B cell (primary cell): ENCODE measurements at regions not wholly inside any gene's neighbourhood (a gene's known extent, or its start where the extent isn't known, plus 50 kb on each side); places are given as distances from the start of the nearest gene placed in this dataset.

Experiments
- ATAC-seq: fragments of 200-7000 bp; cut with Tn5 transposase; one replicate; pipeline ENCODE4 v1.10.0; 2021; ENCODE audit warnings: low read depth, mild to moderate bottlenecking, moderate number of reproducible peaks, moderate library complexity
- CTCF ChIA-PET: fragments of 350-600 bp; sonication (Branson Sonifier 250); formaldehyde crosslinking; loops from one replicate; lab custom pipeline; 2021; ENCODE audit warnings: antibody characterized with exemption, inconsistent platforms; lab: Charles Lee
- POLR2A ChIA-PET: fragments of 350-600 bp; sonication (Branson Sonifier 250); formaldehyde crosslinking; loops from one replicate; lab custom pipeline; 2021; ENCODE audit warnings: antibody characterized with exemption; lab: Charles Lee
- DNase-seq: peaks from one replicate; pipeline ENCODE4 v3.0.0; 2013
- H2AFZ ChIP-seq: 2 replicates; pipeline ENCODE4 v1.6.1; 2012; ENCODE audit warnings: mild to moderate bottlenecking, low read depth, low read length; ENCODE audit not compliant: insufficient read depth, poor library complexity, severe bottlenecking
- H3K27ac ChIP-seq, 2 donors: 1 replicate in 1 of 2; 2 replicates in 1 of 2; pipeline ENCODE4 v1.5.1; 2012 to 2013; ENCODE audit warnings: low read length in 2 of 2, mild to moderate bottlenecking in 2 of 2, moderate library complexity in 1 of 2
- H3K27me3 ChIP-seq, 4 experiments: fragments of 200-600 bp in 1 of 4; sonication (generic) in 1 of 4; replicated peaks in 1 of 4; 1 replicate in 2 of 4; 2 replicates in 2 of 4; pipeline versions ENCODE4 v1.6.1 to v1.7.0; 2013 to 2016; ENCODE audit warnings: low read length in 3 of 4, mild to moderate bottlenecking in 2 of 4, mixed read lengths in 1 of 4, moderate library complexity in 1 of 4; ENCODE audit not compliant: insufficient read depth in 4 of 4, control insufficient read depth in 3 of 4; ENCODE audit errors: control extremely low read depth in 1 of 4
- H3K36me3 ChIP-seq, 2 experiments: replicated peaks in 1 of 2; 1 replicate in 1 of 2; 2 replicates in 1 of 2; pipeline versions ENCODE4 v1.6.1 to v1.7.1; 2013; ENCODE audit warnings: low read length in 1 of 2; ENCODE audit not compliant: insufficient read depth in 2 of 2, control insufficient read depth in 1 of 2; ENCODE audit errors: control extremely low read depth in 1 of 2, extremely low read depth in 1 of 2
- H3K4me1 ChIP-seq, 2 donors: fragments of 200-600 bp in 1 of 2; sonication (generic) in 1 of 2; 1 replicate in 1 of 2; 2 replicates in 1 of 2; pipeline versions ENCODE4 v1.5.1 to v1.6.1; 2013 to 2017; ENCODE audit warnings: low read length in 2 of 2; ENCODE audit not compliant: control insufficient read depth in 2 of 2, insufficient read depth in 2 of 2
- H3K4me2 ChIP-seq: replicated peaks from 2 replicates; pipeline ENCODE3; 2012; ENCODE audit warnings: mild to moderate bottlenecking, low read depth, low read length; ENCODE audit not compliant: poor library complexity, severe bottlenecking
- H3K4me3 ChIP-seq, 5 experiments: fragments of 200-600 bp in 1 of 5; sonication (generic) in 1 of 5; 1 replicate in 3 of 5; 2 replicates in 2 of 5; pipeline versions ENCODE4 v1.5.1 to v1.7.0; 2011 to 2016; ENCODE audit warnings: low read length in 4 of 5, mild to moderate bottlenecking in 4 of 5, low read depth in 2 of 5, control low read depth in 1 of 5, moderate library complexity in 1 of 5; ENCODE audit not compliant: insufficient read depth in 1 of 5; ENCODE audit errors: control extremely low read depth in 1 of 5, extremely low read depth in 1 of 5
- H3K79me2 ChIP-seq: fragments of 200-600 bp; sonication (generic); one replicate; pipeline ENCODE4 v1.6.0; 2016; ENCODE audit warnings: low read length; ENCODE audit not compliant: control insufficient read depth, insufficient read depth
- H3K9ac ChIP-seq: fragments of 200-600 bp; sonication (generic); 2 replicates; pipeline ENCODE4 v1.6.1; 2017; ENCODE audit warnings: mild to moderate bottlenecking, low read length, moderate library complexity
- H3K9me3 ChIP-seq, 3 donors: one replicate each; pipeline versions ENCODE4 v1.6.1 to v1.7.1; 2013; ENCODE audit warnings: low read length in 2 of 3; ENCODE audit not compliant: control insufficient read depth in 2 of 3, insufficient read depth in 1 of 3; ENCODE audit errors: control extremely low read depth in 1 of 3
- H4K20me1 ChIP-seq: 2 replicates; pipeline ENCODE4 v1.6.0; 2012; ENCODE audit warnings: mild to moderate bottlenecking, low read length; ENCODE audit not compliant: insufficient read depth, control insufficient read depth, poor library complexity, severe bottlenecking
- H3K27ac Mint-ChIP-seq: one replicate; pipeline ENCODE4 v1.8.0; 2021; ENCODE audit warnings: mixed read lengths
- H3K27me3 Mint-ChIP-seq: one replicate; pipeline ENCODE4 v1.8.0; 2021; ENCODE audit warnings: mixed read lengths
- H3K4me1 Mint-ChIP-seq: one replicate; pipeline ENCODE4 v1.8.0; 2021; ENCODE audit warnings: mixed read lengths
- H3K4me3 Mint-ChIP-seq: one replicate; pipeline ENCODE4 v1.8.0; 2021; ENCODE audit warnings: mixed read lengths
- H3K9me3 Mint-ChIP-seq: one replicate; pipeline ENCODE4 v1.8.0; 2022; ENCODE audit warnings: mixed read lengths; ENCODE audit not compliant: insufficient read depth
- EZH2 ChIP-seq: IDR thresholded peaks from 2 replicates; pipeline ENCODE4 v1.6.1; 2012; ENCODE audit warnings: borderline replicate concordance, low read depth, mild to moderate bottlenecking, moderate library complexity, low read length; ENCODE audit not compliant: insufficient read depth, poor library complexity, severe bottlenecking
- WGBS: methylation state at CpG from one replicate; pipeline ENCODE4 v1.1.5; 2013; ENCODE audit warnings: missing lambda C conversion rate; ENCODE audit not compliant: insufficient coverage; 5-methylcytosine and 5-hydroxymethylcytosine counted together
- intact Hi-C: fragments of 100-400 bp; cut with micrococcal nuclease; formaldehyde crosslinking; loops from one replicate; pipeline ENCODE4 v1.10.0; 2022
- TF ChIP-seq, protein P1 (sequence below): fragments of 200-600 bp; IDR thresholded peaks from one replicate; pipeline ENCODE4 v1.8.0; 2022; ENCODE audit warnings: antibody characterized with exemption, mild to moderate bottlenecking

DNA sequence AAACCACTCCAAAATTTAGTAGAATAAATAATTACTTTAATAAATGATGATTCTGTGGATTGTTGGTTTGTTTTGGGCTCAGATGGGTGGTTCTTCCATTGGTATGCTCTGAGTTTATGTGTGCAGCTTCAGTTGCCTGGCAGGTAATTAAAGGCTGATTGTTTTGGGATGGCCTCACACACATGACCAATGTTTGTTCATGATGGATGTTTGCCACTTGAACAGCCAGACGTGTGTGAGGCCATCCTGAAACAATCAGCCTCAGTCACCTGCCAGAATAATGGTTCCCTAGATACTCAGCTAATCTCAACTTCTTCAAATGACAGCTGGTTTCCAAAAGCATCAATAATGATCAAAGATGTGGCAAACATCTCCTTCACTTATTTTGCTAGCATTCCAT, 352.5 kb upstream of the GULP1 start:
- no peak overlapping the region for H3K4me3 Mint-ChIP-seq
- H3K9me3 Mint-ChIP-seq = no peaks in the 10 kb centered on the region
- H3K4me2 ChIP-seq = no peak overlapping the region
- WGBS = 75% methylated on average over 1 of the region's 1 CpG
- H3K9ac ChIP-seq = no peak overlapping the region
- peaks cover 0 to 9% (median 0%) of the 10 kb centered on the region in 3 donors for H3K9me3 ChIP-seq
- H2AFZ ChIP-seq = no peak overlapping the region
- H3K27me3 ChIP-seq = no peaks in the 10 kb centered on the region
- DNase-seq (no peak), ATAC-seq (no peak)
- POLR2A ChIA-PET = no interaction called here
- no peak overlapping the region for H3K27ac ChIP-seq
- no peaks in the 10 kb centered on the region for H3K4me1 ChIP-seq
- no peaks in the 10 kb centered on the region for H3K27me3 Mint-ChIP-seq
- H3K4me1 Mint-ChIP-seq = no peaks in the 10 kb centered on the region
- H3K79me2 ChIP-seq = no peaks in the 10 kb centered on the region
- H3K36me3 ChIP-seq = no peaks in the 10 kb centered on the region
- H4K20me1 ChIP-seq = no peaks in the 10 kb centered on the region
- TF ChIP-seq, protein P1, sequence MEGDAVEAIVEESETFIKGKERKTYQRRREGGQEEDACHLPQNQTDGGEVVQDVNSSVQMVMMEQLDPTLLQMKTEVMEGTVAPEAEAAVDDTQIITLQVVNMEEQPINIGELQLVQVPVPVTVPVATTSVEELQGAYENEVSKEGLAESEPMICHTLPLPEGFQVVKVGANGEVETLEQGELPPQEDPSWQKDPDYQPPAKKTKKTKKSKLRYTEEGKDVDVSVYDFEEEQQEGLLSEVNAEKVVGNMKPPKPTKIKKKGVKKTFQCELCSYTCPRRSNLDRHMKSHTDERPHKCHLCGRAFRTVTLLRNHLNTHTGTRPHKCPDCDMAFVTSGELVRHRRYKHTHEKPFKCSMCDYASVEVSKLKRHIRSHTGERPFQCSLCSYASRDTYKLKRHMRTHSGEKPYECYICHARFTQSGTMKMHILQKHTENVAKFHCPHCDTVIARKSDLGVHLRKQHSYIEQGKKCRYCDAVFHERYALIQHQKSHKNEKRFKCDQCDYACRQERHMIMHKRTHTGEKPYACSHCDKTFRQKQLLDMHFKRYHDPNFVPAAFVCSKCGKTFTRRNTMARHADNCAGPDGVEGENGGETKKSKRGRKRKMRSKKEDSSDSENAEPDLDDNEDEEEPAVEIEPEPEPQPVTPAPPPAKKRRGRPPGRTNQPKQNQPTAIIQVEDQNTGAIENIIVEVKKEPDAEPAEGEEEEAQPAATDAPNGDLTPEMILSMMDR = no peak
- no peak overlapping the region for H3K4me3 ChIP-seq
- H3K27ac Mint-ChIP-seq = no peak overlapping the region
- intact Hi-C loops = no loop called here
- CTCF ChIA-PET = no interaction called here

DNA sequence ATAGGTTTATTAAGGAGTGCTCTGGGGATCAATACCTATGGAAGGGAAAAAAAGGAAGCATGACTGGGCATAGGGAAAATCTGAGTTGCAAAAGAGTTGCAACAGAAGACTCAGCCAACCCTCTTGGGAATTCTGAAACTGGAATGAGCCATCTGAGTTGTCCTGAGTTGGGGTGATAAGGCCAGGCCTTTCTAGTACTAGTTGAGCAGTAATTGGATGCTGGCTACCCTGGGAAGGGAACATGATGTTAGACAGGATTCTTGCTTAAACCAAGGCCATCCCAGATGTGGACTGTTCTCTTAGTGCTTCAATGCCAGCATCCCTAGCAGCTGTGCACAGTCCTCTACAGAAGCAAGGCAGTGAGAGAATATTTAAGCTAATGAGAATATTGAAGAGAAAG, 348.8 kb upstream of the GULP1 start:
- no peak overlapping the region for H3K4me3 Mint-ChIP-seq
- no peak overlapping the region for H3K27ac ChIP-seq
- H3K9me3 ChIP-seq = no peaks in the 10 kb centered on the region
- no peaks in the 10 kb centered on the region for H3K4me1 ChIP-seq
- ChIA-PET CTCF (no interaction called here), POLR2A (no interaction called here)
- TF ChIP-seq, protein P1 = no peak
- TF ChIP-seq EZH2 = no peak
- intact Hi-C loops = no loop called here
- no peak overlapping the region for H3K9ac ChIP-seq
- no peak for DNase-seq
- H3K9me3 Mint-ChIP-seq = peaks cover 3% of the 10 kb centered on the region
- H3K27ac Mint-ChIP-seq = no peak overlapping the region
- no peak for ATAC-seq
- H3K4me3 ChIP-seq = no peak overlapping the region
- H3K27me3 ChIP-seq = no peaks in the 10 kb centered on the region
- no peaks in the 10 kb centered on the region for H3K27me3 Mint-ChIP-seq
- no peaks in the 10 kb centered on the region for H3K79me2 ChIP-seq
- no peak overlapping the region for H2AFZ ChIP-seq
- no peaks in the 10 kb centered on the region for H3K4me1 Mint-ChIP-seq
- no peaks in the 10 kb centered on the region for H4K20me1 ChIP-seq
- H3K4me2 ChIP-seq = no peak overlapping the region
- no peaks in the 10 kb centered on the region for H3K36me3 ChIP-seq
